RWPE2 (cell line): ENCODE measurements at regions not wholly inside any gene's neighbourhood (a gene's known extent, or its start where the extent isn't known, plus 50 kb on each side); places are given as distances from the start of the nearest gene placed in this dataset.
"Not testable (repeated sequence)": the region's sequence is repeated elsewhere in the genome, so short reads cannot be mapped to it uniquely, and the experiment has no call there.

Experiments used
- ATAC-seq: fragments of 200-7000 bp; cut with Tn5 transposase; 3 replicates; pipeline ENCODE4 v1.9.1; 2021; ENCODE audit warnings: low read depth
- DNase-seq: peaks from one replicate; pipeline ENCODE4 v3.0.0-alpha.2; 2020; ENCODE audit warnings: low spot score
- H3K27ac ChIP-seq: fragments of 450-650 bp; 2 replicates; pipeline ENCODE4 v1.5.1; 2017; ENCODE audit warnings: mild to moderate bottlenecking; ENCODE audit not compliant: poor library complexity, severe bottlenecking
- H3K27me3 ChIP-seq: fragments of 250-450 bp; sonication (Bioruptor Pico); 2 replicates; pipeline ENCODE4 v1.5.1; 2021; ENCODE audit warnings: mild to moderate bottlenecking, moderate library complexity; ENCODE audit not compliant: insufficient read depth, poor library complexity, severe bottlenecking
- H3K36me3 ChIP-seq: fragments of 250-450 bp; sonication (Bioruptor Pico); 2 replicates; pipeline ENCODE4 v1.5.1; 2020; ENCODE audit warnings: low read depth, mild to moderate bottlenecking, moderate library complexity
- H3K4me1 ChIP-seq: fragments of 250-450 bp; sonication (Bioruptor Pico); 2 replicates; pipeline ENCODE4 v1.5.1; 2021; ENCODE audit warnings: mild to moderate bottlenecking, moderate library complexity; ENCODE audit not compliant: insufficient read depth, poor library complexity, severe bottlenecking
- H3K4me3 ChIP-seq: fragments of 250-450 bp; sonication (Bioruptor Pico); 2 replicates; pipeline ENCODE4 v1.5.1; 2021; ENCODE audit warnings: mild to moderate bottlenecking, moderate library complexity; ENCODE audit not compliant: severe bottlenecking
- H3K9me3 ChIP-seq: fragments of 250-450 bp; sonication (Bioruptor Pico); 2 replicates; pipeline ENCODE4 v1.5.1; 2021; ENCODE audit warnings: mild to moderate bottlenecking, moderate library complexity; ENCODE audit not compliant: severe bottlenecking
- CTCF ChIP-seq: fragments of 450-650 bp; IDR thresholded peaks from one replicate; pipeline ENCODE4 v1.5.1; 2017; ENCODE audit warnings: mild to moderate bottlenecking, moderate library complexity; ENCODE audit not compliant: poor library complexity, severe bottlenecking

- Histone ChIP-seq H3K27ac (no peak overlapping the region), H3K4me1 (no peaks in the 10 kb centered on the region), H3K4me3 (no peak overlapping the region), H3K27me3 (no peaks in the 10 kb centered on the region), H3K9me3 (no peaks in the 10 kb centered on the region), H3K36me3 (no peaks in the 10 kb centered on the region)
- no peak for TF ChIP-seq CTCF
- no peak for ATAC-seq
- DNase-seq = no peak
Observed at GRCh38 chr7:73931502-73931901, 70.5 kb downstream of the TMEM270 start.

GRCh38 chr7:73932364-73932763 lies 71.4 kb downstream of the TMEM270 start:
- H3K27me3 ChIP-seq = no peaks in the 10 kb centered on the region
- no peak overlapping the region for H3K4me3 ChIP-seq
- no peak overlapping the region for H3K27ac ChIP-seq
- TF ChIP-seq CTCF = no peak
- ATAC-seq (no peak), DNase-seq (no peak)
- no peaks in the 10 kb centered on the region for H3K9me3 ChIP-seq
- H3K4me1 ChIP-seq = no peaks in the 10 kb centered on the region
- no peaks in the 10 kb centered on the region for H3K36me3 ChIP-seq

GRCh38 chr7:73933091-73933490 lies 72.1 kb downstream of the TMEM270 start:
- H3K36me3 ChIP-seq = no peaks in the 10 kb centered on the region
- no peak for TF ChIP-seq CTCF
- H3K27me3 ChIP-seq = no peaks in the 10 kb centered on the region
- ATAC-seq (no peak), DNase-seq (no peak)
- H3K27ac ChIP-seq = no peak overlapping the region
- no peak overlapping the region for H3K4me3 ChIP-seq
- H3K9me3 ChIP-seq = no peaks in the 10 kb centered on the region
- no peaks in the 10 kb centered on the region for H3K4me1 ChIP-seq

- Histone ChIP-seq H3K9me3 (peaks cover 3% of the 10 kb centered on the region), H3K4me3 (no peak overlapping the region), H3K27me3 (no peaks in the 10 kb centered on the region), H3K36me3 (no peaks in the 10 kb centered on the region), H3K27ac (no peak overlapping the region), H3K4me1 (no peaks in the 10 kb centered on the region)
- TF ChIP-seq CTCF = no peak
- ATAC-seq = no peak
- DNase-seq = no peak
Observed at GRCh38 chr7:73936967-73937366, 76.0 kb downstream of the TMEM270 start.

GRCh38 chr7:73937650-73938049 lies 76.7 kb downstream of the TMEM270 start:
- not testable (repeated sequence) for H3K4me3 ChIP-seq, H3K4me1 ChIP-seq, DNase-seq, H3K9me3 ChIP-seq, H3K27me3 ChIP-seq, H3K36me3 ChIP-seq, ATAC-seq, H3K27ac ChIP-seq
